HEK293 (cell line): ENCODE measurements at regions not wholly inside any gene's neighbourhood (a gene's known extent, or its start where the extent isn't known, plus 50 kb on each side); places are given as distances from the start of the nearest gene placed in this dataset.
"Not testable (repeated sequence)": the region's sequence is repeated elsewhere in the genome, so short reads cannot be mapped to it uniquely, and the experiment has no call there.

Experiments used
- CTCF ChIA-PET: fragments of 350-600 bp; formaldehyde crosslinking; extraction: SDS; loops from one replicate; lab custom pipeline; 2021; ENCODE audit warnings: antibody characterized with exemption; lab: Yijun Ruan, JAX
- POLR2A ChIA-PET: fragments of 300-600 bp; formaldehyde crosslinking; extraction: SDS; loops from one replicate; lab custom pipeline; 2020; ENCODE audit warnings: antibody characterized with exemption, inconsistent platforms; lab: Yijun Ruan, JAX
- H3K27ac ChIP-seq: fragments of 200-500 bp; sonication (Bioruptor generic); 2 replicates; pipeline ENCODE4 v1.5.1; 2014; ENCODE audit warnings: low read depth, low read length, control low read depth, inconsistent platforms; ENCODE audit errors: extremely low read depth
- H3K36me3 ChIP-seq, 2 experiments: fragments of 200-500 bp in 1 of 2; sonication (Bioruptor generic) in 1 of 2; 1 replicate in 1 of 2; 2 replicates in 1 of 2; pipeline ENCODE4 v1.5.1; 2014 to 2017; ENCODE audit warnings: inconsistent platforms in 2 of 2, low read length in 2 of 2; ENCODE audit not compliant: control insufficient read depth in 2 of 2, insufficient read depth in 1 of 2
- H3K4me1 ChIP-seq: fragments of 200-500 bp; sonication (Bioruptor generic); 2 replicates; pipeline ENCODE4 v1.5.1; 2014; ENCODE audit warnings: mild to moderate bottlenecking, low read length, inconsistent platforms; ENCODE audit not compliant: control insufficient read depth, insufficient read depth
- H3K4me3 ChIP-seq: 2 replicates; pipeline ENCODE4 v1.5.1; 2011; ENCODE audit warnings: low read depth, mild to moderate bottlenecking, control low read depth, low read length, moderate library complexity
- H3K9me3 ChIP-seq: fragments of 200-500 bp; sonication (Bioruptor generic); 2 replicates; pipeline ENCODE4 v1.5.1; 2014; ENCODE audit warnings: low read depth, low read length, inconsistent platforms; ENCODE audit not compliant: control insufficient read depth, insufficient read depth
- GLIS2 ChIP-seq: fragments of 450-650 bp; formaldehyde crosslinking; IDR thresholded peaks from 2 replicates; pipeline ENCODE4 v1.5.1; 2016; ENCODE audit warnings: missing biosample characterization, missing genetic modification characterization
- HOXC10 ChIP-seq: sonication (generic); formaldehyde crosslinking; IDR thresholded peaks from 2 replicates; pipeline ENCODE4 v1.8.1; 2023; ENCODE audit warnings: mild to moderate bottlenecking, missing genetic modification reagents
- KLF8 ChIP-seq: fragments of 450-650 bp; formaldehyde crosslinking; IDR thresholded peaks from 2 replicates; pipeline ENCODE4 v1.5.1; 2016; ENCODE audit warnings: missing biosample characterization, missing genetic modification characterization
- SCRT1 ChIP-seq: fragments of 450-650 bp; formaldehyde crosslinking; IDR thresholded peaks from 2 replicates; pipeline ENCODE4 v1.5.1; 2016; ENCODE audit warnings: missing biosample characterization, missing genetic modification characterization, borderline replicate concordance
- SCRT2 ChIP-seq: fragments of 450-650 bp; formaldehyde crosslinking; IDR thresholded peaks from 2 replicates; pipeline ENCODE4 v1.5.1; 2016; ENCODE audit warnings: missing biosample characterization, missing genetic modification characterization
- SETDB1 ChIP-seq: IDR thresholded peaks from one replicate; pipeline ENCODE4 v1.6.1; 2017; ENCODE audit warnings: mild to moderate bottlenecking, low read length, moderate library complexity, mixed read lengths; ENCODE audit not compliant: insufficient read length
- TRIM28 ChIP-seq: IDR thresholded peaks from 2 replicates; pipeline ENCODE4 v1.6.1; 2011; ENCODE audit warnings: low read length, control low read depth, borderline replicate concordance
- ZBTB21 ChIP-seq: fragments of 450-650 bp; formaldehyde crosslinking; IDR thresholded peaks from 2 replicates; pipeline ENCODE4 v1.5.1; 2017; ENCODE audit warnings: missing biosample characterization, missing genetic modification characterization
- ZIC2 ChIP-seq: fragments of 450-650 bp; formaldehyde crosslinking; IDR thresholded peaks from 2 replicates; pipeline ENCODE4 v1.5.1; 2016; ENCODE audit warnings: missing biosample characterization, missing genetic modification characterization
- ZNF121 ChIP-seq: fragments of 450-650 bp; formaldehyde crosslinking; IDR thresholded peaks from 2 replicates; pipeline ENCODE4 v1.5.1; 2016; ENCODE audit warnings: missing biosample characterization, missing genetic modification characterization
- ZNF2 ChIP-seq: fragments of 450-650 bp; formaldehyde crosslinking; IDR thresholded peaks from 2 replicates; pipeline ENCODE4 v1.5.1; 2016; ENCODE audit warnings: missing biosample characterization, missing genetic modification characterization
- ZNF248 ChIP-seq: fragments of 450-650 bp; formaldehyde crosslinking; IDR thresholded peaks from 2 replicates; pipeline ENCODE4 v1.5.1; 2017; ENCODE audit warnings: missing biosample characterization, missing genetic modification characterization
- ZNF37A ChIP-seq: fragments of 450-650 bp; IDR thresholded peaks from 2 replicates; pipeline ENCODE4 v1.5.1; 2018; ENCODE audit warnings: missing biosample characterization, missing genetic modification characterization
- ZNF391 ChIP-seq: fragments of 450-650 bp; formaldehyde crosslinking; IDR thresholded peaks from 2 replicates; pipeline ENCODE4 v1.5.1; 2016; ENCODE audit warnings: low read depth, missing biosample characterization, missing genetic modification characterization, borderline replicate concordance
- ZNF426 ChIP-seq: fragments of 450-650 bp; formaldehyde crosslinking; IDR thresholded peaks from 2 replicates; pipeline ENCODE4 v1.5.1; 2017; ENCODE audit warnings: missing biosample characterization, missing genetic modification characterization, mild to moderate bottlenecking, inconsistent platforms, moderate library complexity
- ZNF544 ChIP-seq: fragments of 450-650 bp; formaldehyde crosslinking; IDR thresholded peaks from 2 replicates; pipeline ENCODE4 v1.5.0; 2017; ENCODE audit warnings: missing biosample characterization, missing genetic modification characterization
- ZNF560 ChIP-seq: fragments of 450-650 bp; formaldehyde crosslinking; IDR thresholded peaks from 2 replicates; pipeline ENCODE4 v1.5.1; 2017; ENCODE audit warnings: missing biosample characterization, missing genetic modification characterization, borderline replicate concordance
- ZNF621 ChIP-seq: fragments of 450-650 bp; formaldehyde crosslinking; IDR thresholded peaks from 2 replicates; pipeline ENCODE4 v1.5.1; 2017; ENCODE audit warnings: missing biosample characterization, missing genetic modification characterization
- ZNF639 ChIP-seq: fragments of 450-650 bp; formaldehyde crosslinking; IDR thresholded peaks from 2 replicates; pipeline ENCODE4 v1.5.1; 2016; ENCODE audit warnings: missing biosample characterization, missing genetic modification characterization
- ZNF658 ChIP-seq: fragments of 450-650 bp; formaldehyde crosslinking; IDR thresholded peaks from 2 replicates; pipeline ENCODE4; 2016; ENCODE audit warnings: missing biosample characterization, missing genetic modification characterization
- TF ChIP-seq, protein P1 (sequence below): fragments of 450-650 bp; formaldehyde crosslinking; IDR thresholded peaks from 2 replicates; pipeline ENCODE4 v1.5.1; 2016; ENCODE audit warnings: missing biosample characterization, missing genetic modification characterization
- TF ChIP-seq, protein P2 (sequence below): fragments of 450-650 bp; formaldehyde crosslinking; IDR thresholded peaks from 2 replicates; pipeline ENCODE4 v1.5.1; 2016; ENCODE audit warnings: missing biosample characterization, missing genetic modification characterization
- TF ChIP-seq, protein P3 (sequence below): fragments of 450-650 bp; formaldehyde crosslinking; IDR thresholded peaks from 2 replicates; pipeline ENCODE4 v1.5.1; 2016; ENCODE audit warnings: missing biosample characterization, missing genetic modification characterization
- TF ChIP-seq, protein P4 (sequence below): fragments of 450-650 bp; formaldehyde crosslinking; optimal IDR thresholded peaks from 2 replicates; pipeline ENCODE3; 2016; ENCODE audit warnings: missing biosample characterization, mild to moderate bottlenecking, missing genetic modification characterization

GRCh38 chr4:28277931-28278330 is 1417.3 kb downstream of the STIM2 start (continued):
- TF ChIP-seq, protein P1, sequence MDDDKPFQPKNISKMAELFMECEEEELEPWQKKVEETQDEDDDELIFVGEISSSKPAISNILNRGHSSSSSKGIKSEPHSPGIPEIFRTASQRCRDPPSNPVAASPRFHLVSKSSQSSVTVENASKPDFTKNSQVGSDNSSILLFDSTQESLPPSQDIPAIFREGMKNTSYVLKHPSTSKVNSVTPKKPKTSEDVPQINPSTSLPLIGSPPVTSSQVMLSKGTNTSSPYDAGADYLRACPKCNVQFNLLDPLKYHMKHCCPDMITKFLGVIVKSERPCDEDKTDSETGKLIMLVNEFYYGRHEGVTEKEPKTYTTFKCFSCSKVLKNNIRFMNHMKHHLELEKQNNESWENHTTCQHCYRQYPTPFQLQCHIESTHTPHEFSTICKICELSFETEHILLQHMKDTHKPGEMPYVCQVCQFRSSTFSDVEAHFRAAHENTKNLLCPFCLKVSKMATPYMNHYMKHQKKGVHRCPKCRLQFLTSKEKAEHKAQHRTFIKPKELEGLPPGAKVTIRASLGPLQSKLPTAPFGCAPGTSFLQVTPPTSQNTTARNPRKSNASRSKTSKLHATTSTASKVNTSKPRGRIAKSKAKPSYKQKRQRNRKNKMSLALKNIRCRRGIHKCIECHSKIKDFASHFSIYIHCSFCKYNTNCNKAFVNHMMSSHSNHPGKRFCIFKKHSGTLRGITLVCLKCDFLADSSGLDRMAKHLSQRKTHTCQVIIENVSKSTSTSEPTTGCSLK (tag by site-specific recombination), result no peak
- TF ChIP-seq ZNF544 (tag by site-specific recombination), result no peak

DNA sequence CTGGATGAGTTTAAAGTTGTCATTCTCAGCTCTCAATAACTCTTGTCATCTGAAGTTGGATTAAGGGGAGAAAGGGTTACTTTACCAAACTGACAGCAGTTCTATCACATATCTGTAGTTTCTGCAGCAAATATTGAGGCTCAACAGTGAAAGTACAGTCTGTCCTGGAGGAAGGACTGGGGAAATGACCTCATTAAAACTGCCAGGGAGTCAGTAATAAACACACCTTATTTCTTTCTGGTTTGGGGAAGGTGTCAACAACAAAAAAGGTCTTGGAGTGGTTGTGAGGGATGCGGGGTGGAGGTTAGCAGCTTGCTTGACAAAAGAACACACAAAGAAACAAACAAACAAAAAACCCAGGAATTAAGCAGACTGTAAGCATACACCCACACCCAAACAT is 1418.0 kb downstream of the STIM2 start:
- no peak overlapping the region for H3K27ac ChIP-seq
- TF ChIP-seq, protein P2, sequence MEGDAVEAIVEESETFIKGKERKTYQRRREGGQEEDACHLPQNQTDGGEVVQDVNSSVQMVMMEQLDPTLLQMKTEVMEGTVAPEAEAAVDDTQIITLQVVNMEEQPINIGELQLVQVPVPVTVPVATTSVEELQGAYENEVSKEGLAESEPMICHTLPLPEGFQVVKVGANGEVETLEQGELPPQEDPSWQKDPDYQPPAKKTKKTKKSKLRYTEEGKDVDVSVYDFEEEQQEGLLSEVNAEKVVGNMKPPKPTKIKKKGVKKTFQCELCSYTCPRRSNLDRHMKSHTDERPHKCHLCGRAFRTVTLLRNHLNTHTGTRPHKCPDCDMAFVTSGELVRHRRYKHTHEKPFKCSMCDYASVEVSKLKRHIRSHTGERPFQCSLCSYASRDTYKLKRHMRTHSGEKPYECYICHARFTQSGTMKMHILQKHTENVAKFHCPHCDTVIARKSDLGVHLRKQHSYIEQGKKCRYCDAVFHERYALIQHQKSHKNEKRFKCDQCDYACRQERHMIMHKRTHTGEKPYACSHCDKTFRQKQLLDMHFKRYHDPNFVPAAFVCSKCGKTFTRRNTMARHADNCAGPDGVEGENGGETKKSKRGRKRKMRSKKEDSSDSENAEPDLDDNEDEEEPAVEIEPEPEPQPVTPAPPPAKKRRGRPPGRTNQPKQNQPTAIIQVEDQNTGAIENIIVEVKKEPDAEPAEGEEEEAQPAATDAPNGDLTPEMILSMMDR (tag by site-specific recombination), result no peak
- no peak for TF ChIP-seq SCRT2 (tag by site-specific recombination)
- TF ChIP-seq, protein P3, sequence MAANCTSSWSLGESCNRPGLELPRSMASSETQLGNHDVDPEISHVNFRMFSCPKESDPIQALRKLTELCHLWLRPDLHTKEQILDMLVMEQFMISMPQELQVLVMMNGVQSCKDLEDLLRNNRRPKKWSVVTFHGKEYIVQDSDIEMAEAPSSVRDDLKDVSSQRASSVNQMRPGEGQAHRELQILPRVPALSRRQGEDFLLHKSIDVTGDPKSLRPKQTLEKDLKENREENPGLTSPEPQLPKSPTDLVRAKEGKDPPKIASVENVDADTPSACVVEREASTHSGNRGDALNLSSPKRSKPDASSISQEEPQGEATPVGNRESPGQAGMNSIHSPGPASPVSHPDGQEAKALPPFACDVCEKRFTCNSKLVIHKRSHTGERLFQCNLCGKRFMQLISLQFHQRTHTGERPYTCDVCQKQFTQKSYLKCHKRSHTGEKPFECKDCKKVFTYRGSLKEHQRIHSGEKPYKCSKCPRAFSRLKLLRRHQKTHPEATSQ, result no peak
- no peak for TF ChIP-seq ZNF37A (tag by site-specific recombination)
- TF ChIP-seq ZNF2, result no peak
- TF ChIP-seq, protein P4, sequence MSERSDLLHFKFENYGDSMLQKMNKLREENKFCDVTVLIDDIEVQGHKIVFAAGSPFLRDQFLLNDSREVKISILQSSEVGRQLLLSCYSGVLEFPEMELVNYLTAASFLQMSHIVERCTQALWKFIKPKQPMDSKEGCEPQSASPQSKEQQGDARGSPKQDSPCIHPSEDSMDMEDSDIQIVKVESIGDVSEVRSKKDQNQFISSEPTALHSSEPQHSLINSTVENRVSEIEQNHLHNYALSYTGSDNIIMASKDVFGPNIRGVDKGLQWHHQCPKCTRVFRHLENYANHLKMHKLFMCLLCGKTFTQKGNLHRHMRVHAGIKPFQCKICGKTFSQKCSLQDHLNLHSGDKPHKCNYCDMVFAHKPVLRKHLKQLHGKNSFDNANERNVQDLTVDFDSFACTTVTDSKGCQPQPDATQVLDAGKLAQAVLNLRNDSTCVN (tag by site-specific recombination), result no peak
- TF ChIP-seq ZNF658 (tag by site-specific recombination), result no peak
- TF ChIP-seq SETDB1, result no peak
- no peak for TF ChIP-seq ZBTB21 (tag by site-specific recombination)
- TF ChIP-seq, all 188 proteins: peak for 0
- no peaks in the 10 kb centered on the region for H3K36me3 ChIP-seq
- no peak overlapping the region for H3K4me3 ChIP-seq
- no peaks in the 10 kb centered on the region for H3K4me1 ChIP-seq
- ChIA-PET POLR2A (no interaction called here), CTCF (no interaction called here)
- H3K9me3 ChIP-seq, result no peaks in the 10 kb centered on the region

DNA sequence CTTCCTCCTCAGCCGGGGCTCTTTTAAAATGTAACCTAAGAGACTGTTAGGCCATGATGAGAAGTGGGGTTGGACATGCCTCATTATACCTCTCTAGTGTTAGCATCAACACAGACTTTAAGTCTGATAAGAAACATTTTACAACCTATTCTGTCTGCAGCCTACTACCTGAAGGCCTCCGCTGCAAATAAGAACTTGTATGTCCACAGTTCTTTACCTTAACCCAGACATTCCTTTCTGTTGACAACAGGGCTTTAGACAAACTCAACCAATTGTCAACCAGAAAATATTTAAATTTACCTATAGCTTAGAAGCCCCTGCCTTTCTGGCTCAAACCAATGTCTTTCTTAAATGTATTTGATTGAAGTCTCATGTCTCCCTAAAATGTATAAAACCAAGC is 1418.6 kb downstream of the STIM2 start:
- POLR2A ChIA-PET, result no interaction called here
- no peaks in the 10 kb centered on the region for H3K4me1 ChIP-seq
- H3K36me3 ChIP-seq, result no peaks in the 10 kb centered on the region
- no peak overlapping the region for H3K4me3 ChIP-seq
- CTCF ChIA-PET, result no interaction called here
- H3K27ac ChIP-seq, result no peak overlapping the region
- TF ChIP-seq ZIC2 (tag by site-specific recombination), result no peak
- TF ChIP-seq ZNF621 (tag by site-specific recombination), result no peak
- no peak for TF ChIP-seq ZNF560 (tag by site-specific recombination)
- TF ChIP-seq ZNF391, result no peak
- TF ChIP-seq ZNF121 (tag by site-specific recombination), result no peak
- TF ChIP-seq ZNF426 (tag by site-specific recombination), result no peak
- no peak for TF ChIP-seq SCRT1
- TF ChIP-seq ZNF639 (tag by site-specific recombination), result no peak
- no peak for TF ChIP-seq GLIS2 (tag by site-specific recombination)
- TF ChIP-seq ZNF248, result no peak
- no peak for TF ChIP-seq KLF8 (tag by site-specific recombination)
- no peak for TF ChIP-seq HOXC10 (CRISPR knock-in tag)
- no peak for TF ChIP-seq TRIM28
- no peaks in the 10 kb centered on the region for H3K9me3 ChIP-seq

GRCh38 chr4:28286266-28286665 is 1425.6 kb downstream of the STIM2 start:
- H3K27ac ChIP-seq, H3K36me3 ChIP-seq, H3K9me3 ChIP-seq, CTCF ChIA-PET, H3K4me1 ChIP-seq, H3K4me3 ChIP-seq: not testable (repeated sequence)
- POLR2A ChIA-PET, result interaction anchor here (0.6 kb wide), 1 partner anchor 1528 kb away, joined by 7 read pairs; no protein-coding TSS in a partner anchor
